Lower leg skin (tissue), 4 donors: ENCODE measurements at regions not wholly inside any gene's neighbourhood (a gene's known extent, or its start where the extent isn't known, plus 50 kb on each side); places are given as distances from the start of the nearest gene placed in this dataset.

ENCODE experiments used
- DNase-seq, 2 donors: peaks; one replicate each; pipeline ENCODE4 v3.0.0-alpha.2; 2019; ENCODE audit warnings: low spot score in 2 of 2
- H3K4me3 ChIP-seq: fragments of 200-600 bp; sonication (generic); 2 replicates; pipeline ENCODE4 v1.5.1; 2017; ENCODE audit warnings: mild to moderate bottlenecking, low read depth; ENCODE audit not compliant: poor library complexity, severe bottlenecking
- CTCF ChIP-seq, 3 donors: fragments of 450-650 bp; IDR thresholded peaks; one replicate each; pipeline ENCODE4 v1.5.1; 2016; ENCODE audit warnings: antibody characterized with exemption in 3 of 3, mild to moderate bottlenecking in 3 of 3, moderate library complexity in 2 of 3
- POLR2A ChIP-seq, 2 donors: fragments of 450-650 bp; IDR thresholded peaks; one replicate each; pipeline ENCODE4 v1.6.1; 2016 to 2017; ENCODE audit warnings: antibody characterized with exemption in 2 of 2, mild to moderate bottlenecking in 1 of 2, moderate library complexity in 1 of 2
- WGBS, 2 donors: methylation state at CpG; one replicate each; pipeline ENCODE4 v1.1.5; 2018; 5-methylcytosine and 5-hydroxymethylcytosine counted together
- intact Hi-C: fragments of 100-400 bp; cut with DNase I; formaldehyde crosslinking; loops from one replicate; pipeline ENCODE4 v1.15.0; 2023; ENCODE audit warnings: low total_unique reads

- 46 to 58% methylated on average over 5 of the region's 5 CpGs for WGBS, 2 donors
Measured at GRCh38 chr3:178233371-178234071, 302.7 kb upstream of the KCNMB2 start.

GRCh38 chr3:178236555-178237277 is 299.5 kb upstream of the KCNMB2 start:
- no peak for TF ChIP-seq CTCF (IDR thresholded peaks at IDR 0.05)
- TF ChIP-seq POLR2A (IDR thresholded peaks at IDR 0.05), result no peak
- intact Hi-C loops, result no loop called here
- WGBS, 2 donors, result 34 to 36% methylated on average over 5 of the region's 5 CpGs
- no peak overlapping the region for H3K4me3 ChIP-seq
- no peak for DNase-seq

More at GRCh38 chr3:178233371-178234071, 302.7 kb upstream of the KCNMB2 start:
- no peak for TF ChIP-seq CTCF (IDR thresholded peaks at IDR 0.05)
- no peak for TF ChIP-seq POLR2A (IDR thresholded peaks at IDR 0.05)
- intact Hi-C loops, result no loop called here
- no peak overlapping the region for H3K4me3 ChIP-seq
- DNase-seq, result no peak

GRCh38 chr3:178238179-178238578 is 298.1 kb upstream of the KCNMB2 start:
- no peak for DNase-seq
- intact Hi-C loops, result no loop called here
- no peak overlapping the region for H3K4me3 ChIP-seq
- TF ChIP-seq CTCF (IDR thresholded peaks at IDR 0.05) (no peak), POLR2A (IDR thresholded peaks at IDR 0.05) (no peak)

GRCh38 chr3:178244733-178245709 is 291.2 kb upstream of the KCNMB2 start:
- intact Hi-C loops, result no loop called here
- 67 to 75% methylated on average over 11 of the region's 11 CpGs for WGBS, 2 donors
- no peak for DNase-seq
- H3K4me3 ChIP-seq, result no peak overlapping the region
- TF ChIP-seq POLR2A (IDR thresholded peaks at IDR 0.05) (no peak), CTCF (IDR thresholded peaks at IDR 0.05) (no peak)

- H3K4me3 ChIP-seq, result no peak overlapping the region
- no peak for TF ChIP-seq CTCF (IDR thresholded peaks at IDR 0.05)
- no peak for DNase-seq
- intact Hi-C loops, result no loop called here
- WGBS, 2 donors, result 85 to 97% methylated on average over 3 of the region's 3 CpGs
Measured at GRCh38 chr3:178246004-178246403, 290.2 kb upstream of the KCNMB2 start.
